Hepatocyte (in vitro differentiated cells): ENCODE measurements at regions not wholly inside any gene's neighbourhood (a gene's known extent, or its start where the extent isn't known, plus 50 kb on each side); places are given as distances from the start of the nearest gene placed in this dataset.

Experiments
- DNase-seq: peaks from one replicate; pipeline ENCODE4 v3.0.0-alpha.2; 2016; ENCODE audit warnings: low spot score
- H2AFZ ChIP-seq: fragments of 200-600 bp; sonication (generic); 2 replicates; pipeline ENCODE4 v1.6.0; 2016; ENCODE audit warnings: antibody characterized with exemption, mild to moderate bottlenecking
- H3K27ac ChIP-seq: fragments of 200-600 bp; sonication (generic); 2 replicates; pipeline ENCODE4 v1.5.1; 2016; ENCODE audit warnings: mild to moderate bottlenecking
- H3K27me3 ChIP-seq: fragments of 200-600 bp; sonication (generic); 2 replicates; pipeline ENCODE4 v1.6.1; 2016
- H3K36me3 ChIP-seq: fragments of 200-600 bp; sonication (generic); replicated peaks from 2 replicates; pipeline ENCODE4 v1.5.1; 2016; ENCODE audit warnings: low read depth; ENCODE audit not compliant: insufficient read depth
- H3K4me1 ChIP-seq: fragments of 200-600 bp; sonication (generic); 2 replicates; pipeline ENCODE4 v1.5.1; 2016; ENCODE audit warnings: mild to moderate bottlenecking, moderate library complexity; ENCODE audit not compliant: insufficient read depth
- H3K4me2 ChIP-seq: fragments of 200-600 bp; sonication (generic); 2 replicates; pipeline ENCODE4 v1.6.0; 2016
- H3K4me3 ChIP-seq: fragments of 200-600 bp; sonication (generic); 2 replicates; pipeline ENCODE4 v1.5.1; 2016; ENCODE audit warnings: mild to moderate bottlenecking
- H3K79me2 ChIP-seq: fragments of 200-600 bp; sonication (generic); 2 replicates; pipeline ENCODE4 v1.6.0; 2017; ENCODE audit warnings: mild to moderate bottlenecking
- H3K9me2 ChIP-seq: fragments of 200-600 bp; sonication (generic); replicated peaks from 2 replicates; pipeline ENCODE4 v1.6.0; 2017; ENCODE audit warnings: mild to moderate bottlenecking; ENCODE audit not compliant: insufficient read depth
- H3K9me3 ChIP-seq: fragments of 200-600 bp; sonication (generic); 2 replicates; pipeline ENCODE4 v1.5.1; 2016; ENCODE audit warnings: low read depth, mild to moderate bottlenecking
- H4K20me1 ChIP-seq: fragments of 200-600 bp; sonication (generic); 2 replicates; pipeline ENCODE4 v1.6.0; 2016; ENCODE audit warnings: mild to moderate bottlenecking; ENCODE audit not compliant: insufficient read depth, poor library complexity, severe bottlenecking
- EZH2 ChIP-seq: fragments of 200-600 bp; sonication (generic); IDR thresholded peaks from 2 replicates; pipeline ENCODE4 v1.6.1; 2016; ENCODE audit warnings: antibody characterized with exemption, mild to moderate bottlenecking, borderline replicate concordance
- EZH2phosphoT487 ChIP-seq: fragments of 200-600 bp; sonication (generic); IDR thresholded peaks from one replicate; pipeline ENCODE4 v1.6.1; 2018; ENCODE audit warnings: antibody characterized with exemption, mild to moderate bottlenecking, low read depth, moderate library complexity; ENCODE audit not compliant: unreplicated experiment, severe bottlenecking
- WGBS: methylation state at CpG from one replicate; pipeline ENCODE4 v1.1.6; 2016; ENCODE audit warnings: low lambda C conversion rate; ENCODE audit errors: missing lambda C conversion rate; 5-methylcytosine and 5-hydroxymethylcytosine counted together
- TF ChIP-seq, protein P1 (sequence below): fragments of 200-600 bp; sonication (generic); IDR thresholded peaks from 2 replicates; pipeline ENCODE4 v1.5.1; 2016; ENCODE audit warnings: antibody characterized with exemption, mild to moderate bottlenecking; ENCODE audit not compliant: poor library complexity

DNA sequence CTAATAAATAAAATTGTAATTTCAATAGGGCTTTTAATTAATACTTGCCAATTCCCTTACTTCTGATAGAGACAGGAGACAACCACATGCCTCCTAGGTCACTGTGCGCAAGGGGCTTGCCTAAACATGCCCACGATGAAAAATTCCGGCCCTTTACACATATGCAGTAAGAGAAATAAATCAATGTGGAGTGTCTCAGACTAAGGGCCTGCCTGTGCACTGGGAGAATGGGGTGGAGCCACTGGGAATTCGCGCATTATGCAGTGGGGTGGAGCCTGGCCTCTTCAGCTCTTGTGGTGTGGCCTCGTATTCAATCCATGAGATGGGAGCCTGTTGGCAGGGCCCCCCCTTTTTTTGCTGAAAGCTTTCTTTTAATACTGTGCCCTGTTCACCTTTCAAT lies 484.5 kb downstream of the PDGFC start:
- Histone ChIP-seq H3K4me1 (no peaks in the 10 kb centered on the region), H3K9me2 (no peaks in the 10 kb centered on the region), H3K79me2 (no peaks in the 10 kb centered on the region), H3K27me3 (no peaks in the 10 kb centered on the region), H3K27ac (no peak overlapping the region), H3K36me3 (no peaks in the 10 kb centered on the region), H3K9me3 (no peaks in the 10 kb centered on the region), H3K4me2 (no peak overlapping the region), H2AFZ (no peak overlapping the region), H3K4me3 (no peak overlapping the region), H4K20me1 (no peaks in the 10 kb centered on the region)
- DNase-seq: no peak
- 98% methylated on average over 6 of the region's 6 CpGs for whole genome bisulfite sequencing
- TF ChIP-seq EZH2phosphoT487 (no peak), EZH2 (no peak)
- TF ChIP-seq, protein P1, sequence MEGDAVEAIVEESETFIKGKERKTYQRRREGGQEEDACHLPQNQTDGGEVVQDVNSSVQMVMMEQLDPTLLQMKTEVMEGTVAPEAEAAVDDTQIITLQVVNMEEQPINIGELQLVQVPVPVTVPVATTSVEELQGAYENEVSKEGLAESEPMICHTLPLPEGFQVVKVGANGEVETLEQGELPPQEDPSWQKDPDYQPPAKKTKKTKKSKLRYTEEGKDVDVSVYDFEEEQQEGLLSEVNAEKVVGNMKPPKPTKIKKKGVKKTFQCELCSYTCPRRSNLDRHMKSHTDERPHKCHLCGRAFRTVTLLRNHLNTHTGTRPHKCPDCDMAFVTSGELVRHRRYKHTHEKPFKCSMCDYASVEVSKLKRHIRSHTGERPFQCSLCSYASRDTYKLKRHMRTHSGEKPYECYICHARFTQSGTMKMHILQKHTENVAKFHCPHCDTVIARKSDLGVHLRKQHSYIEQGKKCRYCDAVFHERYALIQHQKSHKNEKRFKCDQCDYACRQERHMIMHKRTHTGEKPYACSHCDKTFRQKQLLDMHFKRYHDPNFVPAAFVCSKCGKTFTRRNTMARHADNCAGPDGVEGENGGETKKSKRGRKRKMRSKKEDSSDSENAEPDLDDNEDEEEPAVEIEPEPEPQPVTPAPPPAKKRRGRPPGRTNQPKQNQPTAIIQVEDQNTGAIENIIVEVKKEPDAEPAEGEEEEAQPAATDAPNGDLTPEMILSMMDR: no peak

DNA sequence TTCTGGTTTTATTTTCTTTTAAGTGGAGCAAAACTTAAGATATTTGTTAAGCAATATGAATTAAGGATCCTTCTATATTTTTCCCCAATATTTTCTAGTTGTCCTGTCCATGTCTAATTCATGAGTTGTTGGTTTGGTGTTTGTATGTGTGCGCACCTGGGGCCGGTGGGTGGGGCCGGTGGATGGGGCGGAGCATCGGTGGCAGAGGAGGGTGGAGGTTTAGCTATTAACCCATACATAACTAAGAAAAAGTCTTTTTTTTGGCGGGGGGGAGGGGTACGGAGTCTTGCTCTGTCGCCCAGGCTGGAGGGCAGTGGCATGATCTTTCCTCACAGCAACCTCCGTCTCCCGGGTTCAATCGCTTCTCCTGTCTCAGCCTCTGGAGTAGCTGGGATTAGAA lies 489.8 kb downstream of the PDGFC start:
- TF ChIP-seq, protein P1: no peak
- TF ChIP-seq EZH2 (no peak), EZH2phosphoT487 (no peak)
- H3K36me3 ChIP-seq: no peaks in the 10 kb centered on the region
- H3K4me1 ChIP-seq: no peaks in the 10 kb centered on the region
- DNase-seq: no peak
- H3K4me2 ChIP-seq: no peak overlapping the region
- WGBS: 98% methylated on average over 9 of the region's 11 CpGs
- H3K4me3 ChIP-seq: no peak overlapping the region
- H2AFZ ChIP-seq: no peak overlapping the region
- H3K9me2 ChIP-seq: no peaks in the 10 kb centered on the region
- H3K27ac ChIP-seq: no peak overlapping the region
- H3K27me3 ChIP-seq: no peaks in the 10 kb centered on the region
- H4K20me1 ChIP-seq: no peaks in the 10 kb centered on the region
- H3K79me2 ChIP-seq: no peaks in the 10 kb centered on the region
- no peaks in the 10 kb centered on the region for H3K9me3 ChIP-seq

DNA sequence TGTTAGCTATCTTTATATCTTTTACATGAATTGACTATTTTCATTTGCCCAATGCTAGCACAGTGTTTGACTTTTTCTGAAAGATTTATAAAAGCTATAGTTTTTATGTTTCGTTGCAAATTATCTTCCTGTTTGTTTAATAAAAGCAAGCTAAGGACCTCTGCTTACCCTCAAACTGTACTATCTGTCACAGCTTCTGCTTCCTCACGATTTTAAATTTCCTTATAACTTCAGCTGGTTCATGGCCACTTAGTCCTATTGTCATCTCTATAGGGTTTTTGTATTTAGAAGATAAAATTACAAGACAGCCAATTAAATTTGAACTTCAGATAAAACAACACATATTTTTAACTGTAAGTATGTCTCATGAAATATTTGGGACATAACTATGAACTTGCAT lies 494.0 kb downstream of the PDGFC start:
- H3K79me2 ChIP-seq: no peaks in the 10 kb centered on the region
- TF ChIP-seq EZH2phosphoT487 (no peak), EZH2 (no peak)
- TF ChIP-seq, protein P1: no peak
- no peaks in the 10 kb centered on the region for H3K9me2 ChIP-seq
- DNase-seq: no peak
- no peaks in the 10 kb centered on the region for H3K27me3 ChIP-seq
- H3K36me3 ChIP-seq: no peaks in the 10 kb centered on the region
- no peak overlapping the region for H3K4me2 ChIP-seq
- H3K27ac ChIP-seq: no peak overlapping the region
- no peaks in the 10 kb centered on the region for H4K20me1 ChIP-seq
- no peaks in the 10 kb centered on the region for H3K4me1 ChIP-seq
- WGBS: 88% methylated on average over 2 of the region's 2 CpGs
- H2AFZ ChIP-seq: no peak overlapping the region
- H3K4me3 ChIP-seq: no peak overlapping the region
- H3K9me3 ChIP-seq: no peaks in the 10 kb centered on the region

DNA sequence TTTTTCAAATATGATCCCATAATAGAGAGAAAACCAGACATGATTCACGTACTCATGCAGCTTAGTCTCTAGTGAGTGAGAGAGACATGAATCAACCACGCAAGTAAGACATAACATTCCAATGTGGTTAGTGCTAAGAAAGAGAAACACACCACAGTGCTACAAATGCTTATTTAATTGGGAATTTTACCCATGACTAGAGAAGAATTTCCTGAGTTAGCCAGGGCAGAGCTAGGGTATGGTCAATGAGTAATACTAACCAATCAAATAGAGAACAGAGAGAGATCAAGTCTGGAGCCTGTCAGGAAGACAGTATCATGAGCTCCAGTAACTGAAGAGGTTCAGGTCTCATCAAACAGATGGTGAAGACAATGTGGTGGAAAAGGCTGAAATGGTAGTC lies 495.2 kb downstream of the PDGFC start:
- TF ChIP-seq EZH2phosphoT487: no peak
- Histone ChIP-seq H3K4me1 (no peaks in the 10 kb centered on the region), H4K20me1 (no peaks in the 10 kb centered on the region), H3K36me3 (no peaks in the 10 kb centered on the region), H3K9me2 (no peaks in the 10 kb centered on the region), H3K4me2 (no peak overlapping the region), H3K9me3 (no peaks in the 10 kb centered on the region), H3K27me3 (no peaks in the 10 kb centered on the region), H2AFZ (no peak overlapping the region), H3K4me3 (no peak overlapping the region), H3K27ac (no peak overlapping the region), H3K79me2 (no peaks in the 10 kb centered on the region)
- peak; percentile 12 for DNase-seq
- 83% methylated on average over 2 of the region's 2 CpGs for WGBS
